GM21825 (cell line): ENCODE measurements at regions not wholly inside any gene's neighbourhood (a gene's known extent, or its start where the extent isn't known, plus 50 kb on each side); places are given as distances from the start of the nearest gene placed in this dataset.

Experiments used
- ATAC-seq: cut with Tn5 transposase; IDR thresholded peaks from one replicate; pipeline ENCODE4 v1.9.1; 2021; ENCODE audit warnings: mild to moderate bottlenecking, moderate library complexity; ENCODE audit not compliant: unreplicated experiment

GRCh38 chr2:12381543-12382325, 335.0 kb upstream of the TRIB2 start:
- ATAC-seq = no peak

- no peak for ATAC-seq
Observed at GRCh38 chr2:12382366-12382765, 334.4 kb upstream of the TRIB2 start.

- no peak for ATAC-seq
Observed at GRCh38 chr2:12389344-12390045, 327.2 kb upstream of the TRIB2 start.

- no peak for ATAC-seq
Observed at GRCh38 chr2:12391116-12391515, 325.6 kb upstream of the TRIB2 start.

- no peak for ATAC-seq
Observed at GRCh38 chr2:12396699-12397098, 320.0 kb upstream of the TRIB2 start.

- no peak for ATAC-seq
Observed at GRCh38 chr2:12397854-12398253, 318.9 kb upstream of the TRIB2 start.

GRCh38 chr2:12399240-12399639, 317.5 kb upstream of the TRIB2 start:
- ATAC-seq = no peak

GRCh38 chr2:12400543-12400942, 316.2 kb upstream of the TRIB2 start:
- no peak for ATAC-seq

- no peak for ATAC-seq
Observed at GRCh38 chr2:12402440-12403139, 314.1 kb upstream of the TRIB2 start.

- no peak for ATAC-seq
Observed at GRCh38 chr2:12404497-12404896, 312.2 kb upstream of the TRIB2 start.

- ATAC-seq = no peak
Observed at GRCh38 chr2:12407160-12407559, 309.6 kb upstream of the TRIB2 start.

GRCh38 chr2:12412898-12413305, 303.8 kb upstream of the TRIB2 start:
- peak; percentile 99 for ATAC-seq

GRCh38 chr2:12415536-12415935, 301.2 kb upstream of the TRIB2 start:
- no peak for ATAC-seq

GRCh38 chr2:12416600-12416999, 300.1 kb upstream of the TRIB2 start:
- ATAC-seq = no peak

- ATAC-seq = no peak
Observed at GRCh38 chr2:12417786-12418185, 298.9 kb upstream of the TRIB2 start.

- no peak for ATAC-seq
Observed at GRCh38 chr2:12419803-12420202, 296.9 kb upstream of the TRIB2 start.

GRCh38 chr2:12421046-12421445, 295.7 kb upstream of the TRIB2 start:
- no peak for ATAC-seq

- no peak for ATAC-seq
Observed at GRCh38 chr2:12424219-12424618, 292.5 kb upstream of the TRIB2 start.

GRCh38 chr2:12424809-12425208, 291.9 kb upstream of the TRIB2 start:
- ATAC-seq = no peak

- no peak for ATAC-seq
Observed at GRCh38 chr2:12428324-12428723, 288.4 kb upstream of the TRIB2 start.

- ATAC-seq = no peak
Observed at GRCh38 chr2:12428786-12429185, 287.9 kb upstream of the TRIB2 start.
